HuH-7 (cell line): ENCODE measurements at regions not wholly inside any gene's neighbourhood (a gene's known extent, or its start where the extent isn't known, plus 50 kb on each side); places are given as distances from the start of the nearest gene placed in this dataset.
"Not testable (repeated sequence)": the region's sequence is repeated elsewhere in the genome, so short reads cannot be mapped to it uniquely, and the experiment has no call there.

Experiments used
- DNase-seq: peaks from one replicate; pipeline ENCODE4 v3.0.0; 2011; ENCODE audit warnings: low spot score

GRCh38 chr22:49676783-49677494, 150.7 kb downstream of the BRD1 start:
- no peak for DNase-seq

- DNase-seq, result no peak
Observed at GRCh38 chr22:49676230-49676629, 151.4 kb downstream of the BRD1 start.

GRCh38 chr22:49674479-49675050, 153.1 kb downstream of the BRD1 start:
- no peak for DNase-seq

GRCh38 chr22:49673048-49673447, 154.6 kb downstream of the BRD1 start:
- no peak for DNase-seq

- DNase-seq, result no peak
Observed at GRCh38 chr22:49672014-49672516, 155.6 kb downstream of the BRD1 start.

GRCh38 chr22:49671331-49672013, 156.2 kb downstream of the BRD1 start:
- DNase-seq, result no peak

GRCh38 chr22:49670456-49671330, 157.0 kb downstream of the BRD1 start:
- DNase-seq, result no peak

- not testable (repeated sequence) for DNase-seq
Observed at GRCh38 chr22:49669969-49670455, 157.7 kb downstream of the BRD1 start.

- DNase-seq, result not testable (repeated sequence)
Observed at GRCh38 chr22:49669427-49669968, 158.2 kb downstream of the BRD1 start.

- no peak for DNase-seq
Observed at GRCh38 chr22:49668402-49668801, 159.3 kb downstream of the BRD1 start.

- DNase-seq, result no peak
Observed at GRCh38 chr22:49667236-49667635, 160.4 kb downstream of the BRD1 start.

- DNase-seq, result no peak
Observed at GRCh38 chr22:49666146-49666809, 161.4 kb downstream of the BRD1 start.

- no peak for DNase-seq
Observed at GRCh38 chr22:49664891-49665290, 162.8 kb downstream of the BRD1 start.

GRCh38 chr22:49664371-49664881, 163.2 kb downstream of the BRD1 start:
- DNase-seq, result no peak

- no peak for DNase-seq
Observed at GRCh38 chr22:49663823-49664222, 163.8 kb downstream of the BRD1 start.

GRCh38 chr22:49663311-49663711, 164.4 kb downstream of the BRD1 start:
- DNase-seq, result no peak

- no peak for DNase-seq
Observed at GRCh38 chr22:49662681-49663080, 165.0 kb downstream of the BRD1 start.

- DNase-seq, result no peak
Observed at GRCh38 chr22:49660794-49661781, 166.6 kb downstream of the BRD1 start.

GRCh38 chr22:49660321-49660720, 167.4 kb downstream of the BRD1 start:
- no peak for DNase-seq

GRCh38 chr22:49659924-49660315, 167.8 kb downstream of the BRD1 start:
- no peak for DNase-seq
